WI38 (cell line): ENCODE measurements at regions not wholly inside any gene's neighbourhood (a gene's known extent, or its start where the extent isn't known, plus 50 kb on each side); places are given as distances from the start of the nearest gene placed in this dataset.

Source experiments
- H3K4me3 ChIP-seq: 2 replicates; pipeline ENCODE4 v1.5.1; 2011; ENCODE audit warnings: low read depth, mild to moderate bottlenecking, control low read depth, low read length
- TF ChIP-seq, protein P1 (sequence below): IDR thresholded peaks from 2 replicates; pipeline ENCODE4 v1.5.1; 2012; ENCODE audit warnings: low read depth, mild to moderate bottlenecking, control low read depth, low read length

DNA sequence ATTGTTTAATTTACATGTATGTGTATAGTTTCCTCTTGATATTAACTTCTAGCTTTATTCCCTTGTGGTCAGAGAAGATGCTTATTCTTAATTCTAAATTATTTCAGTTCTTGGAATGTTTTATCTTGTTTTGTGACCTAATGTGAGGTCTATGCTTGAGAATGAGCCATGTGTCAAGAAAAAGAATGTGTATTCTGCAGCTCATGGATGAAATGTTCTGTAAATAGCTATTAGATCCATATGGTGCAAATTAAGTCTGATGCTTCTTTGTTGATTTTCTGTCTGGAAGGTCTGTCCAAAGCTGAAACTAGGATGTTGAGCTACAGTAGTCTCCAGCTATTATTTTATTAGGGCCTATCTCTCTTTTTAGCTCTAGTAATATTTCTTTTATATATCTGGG, 187.3 kb upstream of the RASGEF1B start:
- H3K4me3 ChIP-seq = no peak overlapping the region
- TF ChIP-seq, protein P1, sequence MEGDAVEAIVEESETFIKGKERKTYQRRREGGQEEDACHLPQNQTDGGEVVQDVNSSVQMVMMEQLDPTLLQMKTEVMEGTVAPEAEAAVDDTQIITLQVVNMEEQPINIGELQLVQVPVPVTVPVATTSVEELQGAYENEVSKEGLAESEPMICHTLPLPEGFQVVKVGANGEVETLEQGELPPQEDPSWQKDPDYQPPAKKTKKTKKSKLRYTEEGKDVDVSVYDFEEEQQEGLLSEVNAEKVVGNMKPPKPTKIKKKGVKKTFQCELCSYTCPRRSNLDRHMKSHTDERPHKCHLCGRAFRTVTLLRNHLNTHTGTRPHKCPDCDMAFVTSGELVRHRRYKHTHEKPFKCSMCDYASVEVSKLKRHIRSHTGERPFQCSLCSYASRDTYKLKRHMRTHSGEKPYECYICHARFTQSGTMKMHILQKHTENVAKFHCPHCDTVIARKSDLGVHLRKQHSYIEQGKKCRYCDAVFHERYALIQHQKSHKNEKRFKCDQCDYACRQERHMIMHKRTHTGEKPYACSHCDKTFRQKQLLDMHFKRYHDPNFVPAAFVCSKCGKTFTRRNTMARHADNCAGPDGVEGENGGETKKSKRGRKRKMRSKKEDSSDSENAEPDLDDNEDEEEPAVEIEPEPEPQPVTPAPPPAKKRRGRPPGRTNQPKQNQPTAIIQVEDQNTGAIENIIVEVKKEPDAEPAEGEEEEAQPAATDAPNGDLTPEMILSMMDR = no peak

GRCh38 chr4:81652069-81652478, 180.4 kb upstream of the RASGEF1B start:
- TF ChIP-seq, protein P1 = no peak
- H3K4me3 ChIP-seq = no peak overlapping the region

- TF ChIP-seq, protein P1 = no peak
- H3K4me3 ChIP-seq = no peak overlapping the region
Observed at GRCh38 chr4:81651243-81651899, 179.7 kb upstream of the RASGEF1B start.

DNA sequence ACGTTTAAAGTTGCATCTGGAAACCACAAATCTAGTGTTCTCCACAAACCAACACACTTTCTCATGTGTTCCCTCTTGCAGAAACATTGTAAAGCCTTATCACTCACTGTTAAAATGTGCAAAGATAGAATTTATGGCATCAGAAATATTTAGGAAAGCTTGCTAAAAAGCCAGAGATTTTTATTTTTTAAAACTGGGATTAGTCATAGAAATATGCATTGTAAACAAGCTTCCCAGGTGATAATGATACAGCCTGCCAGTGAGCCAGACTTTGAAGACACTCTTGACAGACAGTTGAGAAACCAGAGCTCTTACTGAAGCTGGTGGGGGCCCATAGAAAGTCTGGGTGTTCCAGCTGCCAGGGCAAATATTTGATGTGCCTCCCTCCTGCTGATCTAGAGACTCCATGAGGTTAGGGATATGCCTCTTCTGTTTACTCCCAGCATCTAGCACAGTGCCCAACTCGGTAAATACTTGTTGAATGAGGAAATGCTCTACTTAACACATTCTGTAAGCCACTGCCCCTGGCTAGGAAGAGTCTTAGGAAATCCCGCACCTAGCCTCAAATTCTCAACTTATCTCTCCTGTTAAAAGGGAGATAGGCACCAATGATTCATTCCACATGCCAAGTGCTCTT, 179.0 kb upstream of the RASGEF1B start:
- H3K4me3 ChIP-seq = no peak overlapping the region
- TF ChIP-seq, protein P1 = no peak

- TF ChIP-seq, protein P1 = no peak
- H3K4me3 ChIP-seq = no peak overlapping the region
Observed at GRCh38 chr4:81648576-81649275, 177.0 kb upstream of the RASGEF1B start.

DNA sequence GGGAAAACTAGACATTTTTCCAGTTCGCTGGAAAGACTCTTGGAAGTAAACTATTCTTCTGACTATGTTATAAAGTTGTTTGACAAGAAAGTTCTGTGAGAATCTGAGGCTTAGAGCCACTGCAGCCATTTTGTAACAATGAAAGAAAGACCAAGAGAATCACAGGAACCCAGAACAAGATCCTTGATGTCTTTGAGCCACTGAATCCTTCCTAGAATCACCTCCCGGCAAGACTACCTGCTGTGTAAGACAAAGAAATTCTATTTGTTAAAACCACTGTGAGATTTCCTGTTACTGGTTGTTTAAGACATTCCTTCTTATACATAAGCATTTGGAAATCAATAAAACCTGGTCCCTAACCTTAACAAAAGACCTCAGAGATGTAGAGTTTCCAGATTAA, 175.7 kb upstream of the RASGEF1B start:
- TF ChIP-seq, protein P1 = no peak
- H3K4me3 ChIP-seq = no peak overlapping the region

- TF ChIP-seq, protein P1 = no peak
- no peak overlapping the region for H3K4me3 ChIP-seq
Observed at GRCh38 chr4:81642543-81642942, 170.8 kb upstream of the RASGEF1B start.
